Breast epithelium (tissue), 3 donors: ENCODE measurements at regions not wholly inside any gene's neighbourhood (a gene's known extent, or its start where the extent isn't known, plus 50 kb on each side); places are given as distances from the start of the nearest gene placed in this dataset.

Source experiments
- CTCF ChIP-seq, 3 donors: fragments of 450-650 bp; IDR thresholded peaks; one replicate each; pipeline ENCODE4 v1.5.1; 2016 to 2017; ENCODE audit warnings: antibody characterized with exemption in 3 of 3, mild to moderate bottlenecking in 3 of 3, moderate library complexity in 3 of 3
- POLR2A ChIP-seq: fragments of 450-650 bp; IDR thresholded peaks from one replicate; pipeline ENCODE4 v1.6.1; 2016; ENCODE audit warnings: antibody characterized with exemption, mild to moderate bottlenecking, moderate library complexity

- TF ChIP-seq CTCF (IDR thresholded peaks at IDR 0.05), result no peak
- TF ChIP-seq POLR2A, result no peak
These were observed 270.3 kb upstream of the CHD6 start for GRCh38 chr20:41888434-41888833.
